ENCODE measurements at regions not wholly inside any gene's neighbourhood (a gene's known extent, or its start where the extent isn't known, plus 50 kb on each side); places are given as distances from the start of the nearest gene placed in this dataset.

- DNase-seq (ENCODE audit: low read depth), result no peak
- Histone ChIP-seq H3K36me3 (ENCODE audit: control insufficient read depth, insufficient read depth, low read length) (no peaks in the 10 kb centered on the region), H3K27me3 (ENCODE audit: control insufficient read depth, insufficient read depth, low read length) (no peaks in the 10 kb centered on the region), H3K4me3 (ENCODE audit: low read depth, low read length) (no peak overlapping the region)
- no peak for TF ChIP-seq CTCF (IDR thresholded peaks at IDR 0.05; ENCODE audit: insufficient read depth, low read length, poor library complexity, severe bottlenecking)
These were observed 167.0 kb upstream of the PITRM1 start for GRCh38 chr10:3339531-3339950.

GRCh38 chr10:3339121-3339520, 166.5 kb upstream of the PITRM1 start:
- Histone ChIP-seq H3K27me3 (ENCODE audit: control insufficient read depth, insufficient read depth, low read length) (no peaks in the 10 kb centered on the region), H3K36me3 (ENCODE audit: control insufficient read depth, insufficient read depth, low read length) (no peaks in the 10 kb centered on the region), H3K4me3 (ENCODE audit: low read depth, low read length) (no peak overlapping the region)
- DNase-seq (ENCODE audit: low read depth), result no peak
- TF ChIP-seq CTCF (IDR thresholded peaks at IDR 0.05; ENCODE audit: insufficient read depth, low read length, poor library complexity, severe bottlenecking), result no peak

- TF ChIP-seq CTCF (IDR thresholded peaks at IDR 0.05; ENCODE audit: insufficient read depth, low read length, poor library complexity, severe bottlenecking), result no peak
- Histone ChIP-seq H3K27me3 (ENCODE audit: control insufficient read depth, insufficient read depth, low read length) (no peaks in the 10 kb centered on the region), H3K4me3 (ENCODE audit: low read depth, low read length) (no peak overlapping the region), H3K36me3 (ENCODE audit: control insufficient read depth, insufficient read depth, low read length) (no peaks in the 10 kb centered on the region)
- no peak for DNase-seq (ENCODE audit: low read depth)
These were observed 165.2 kb upstream of the PITRM1 start for GRCh38 chr10:3337741-3338140.

- Histone ChIP-seq H3K4me3 (ENCODE audit: low read depth, low read length) (no peak overlapping the region), H3K36me3 (ENCODE audit: control insufficient read depth, insufficient read depth, low read length) (no peaks in the 10 kb centered on the region), H3K27me3 (ENCODE audit: control insufficient read depth, insufficient read depth, low read length) (no peaks in the 10 kb centered on the region)
- TF ChIP-seq CTCF (IDR thresholded peaks at IDR 0.05; ENCODE audit: insufficient read depth, low read length, poor library complexity, severe bottlenecking), result no peak
- peak; percentile 23 for DNase-seq (ENCODE audit: low read depth)
These were observed 164.2 kb upstream of the PITRM1 start for GRCh38 chr10:3336673-3337293.

GRCh38 chr10:3333426-3333825, 160.8 kb upstream of the PITRM1 start:
- no peak for TF ChIP-seq CTCF (IDR thresholded peaks at IDR 0.05; ENCODE audit: insufficient read depth, low read length, poor library complexity, severe bottlenecking)
- no peak for DNase-seq (ENCODE audit: low read depth)
- no peak overlapping the region for H3K4me3 ChIP-seq (ENCODE audit: low read depth, low read length)
- H3K27me3 ChIP-seq (ENCODE audit: control insufficient read depth, insufficient read depth, low read length), result no peaks in the 10 kb centered on the region
- no peaks in the 10 kb centered on the region for H3K36me3 ChIP-seq (ENCODE audit: control insufficient read depth, insufficient read depth, low read length)

GRCh38 chr10:3331690-3332230, 159.2 kb upstream of the PITRM1 start:
- no peak for DNase-seq (ENCODE audit: low read depth)
- no peaks in the 10 kb centered on the region for H3K36me3 ChIP-seq (ENCODE audit: control insufficient read depth, insufficient read depth, low read length)
- no peak for TF ChIP-seq CTCF (IDR thresholded peaks at IDR 0.05; ENCODE audit: insufficient read depth, low read length, poor library complexity, severe bottlenecking)
- H3K27me3 ChIP-seq (ENCODE audit: control insufficient read depth, insufficient read depth, low read length), result no peaks in the 10 kb centered on the region
- no peak overlapping the region for H3K4me3 ChIP-seq (ENCODE audit: low read depth, low read length)

Data from kidney epithelial cell (primary cell).